GM21786 (cell line): ENCODE measurements at regions not wholly inside any gene's neighbourhood (a gene's known extent, or its start where the extent isn't known, plus 50 kb on each side); places are given as distances from the start of the nearest gene placed in this dataset.

Experiments used
- ATAC-seq: cut with Tn5 transposase; IDR thresholded peaks from one replicate; pipeline ENCODE4 v1.9.1; 2021; ENCODE audit not compliant: unreplicated experiment

GRCh38 chr11:131295986-131296385 lies 74.4 kb upstream of the NTM start:
- ATAC-seq, result no peak

GRCh38 chr11:131297441-131297840 lies 73.0 kb upstream of the NTM start:
- no peak for ATAC-seq

DNA sequence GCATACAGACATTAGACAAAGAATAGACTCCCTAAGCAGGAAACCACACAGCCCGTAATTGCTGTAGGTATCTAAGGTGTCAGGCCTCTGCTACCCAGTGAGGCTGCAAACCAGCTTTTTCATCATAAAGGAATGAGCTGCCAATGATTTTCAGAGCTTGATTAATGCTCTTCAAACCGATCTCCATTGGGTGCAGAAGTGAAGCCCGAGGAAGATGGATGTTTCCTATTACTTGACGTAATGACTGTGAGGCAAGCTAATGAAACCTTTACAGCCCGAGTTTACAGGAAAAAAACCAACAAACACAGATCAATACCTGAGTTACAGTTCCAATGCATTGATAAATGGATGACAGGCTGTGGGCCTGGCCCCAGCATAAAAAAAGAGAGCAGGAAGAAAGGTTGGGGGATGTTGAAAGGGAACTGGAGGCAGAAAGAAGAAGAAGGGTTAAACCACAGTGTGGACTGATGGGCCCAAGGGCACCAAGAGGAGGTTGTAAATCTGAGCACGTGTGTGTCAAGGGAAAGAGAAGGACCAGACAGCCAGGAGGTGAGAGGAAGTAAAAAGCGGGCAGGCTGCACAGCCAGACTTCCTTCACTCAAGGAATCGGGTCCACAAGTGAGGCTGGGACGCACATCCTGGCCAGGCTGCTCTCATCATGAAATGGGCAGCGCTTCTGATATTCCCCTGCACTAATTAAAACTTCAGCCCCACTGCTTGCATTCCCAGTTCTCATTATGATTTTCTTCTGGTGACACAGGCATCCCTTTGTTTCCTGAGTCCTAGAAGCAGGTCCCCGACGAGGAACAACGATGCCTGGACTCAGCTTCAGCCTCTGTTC lies 70.6 kb upstream of the NTM start:
- ATAC-seq, result no peak

DNA sequence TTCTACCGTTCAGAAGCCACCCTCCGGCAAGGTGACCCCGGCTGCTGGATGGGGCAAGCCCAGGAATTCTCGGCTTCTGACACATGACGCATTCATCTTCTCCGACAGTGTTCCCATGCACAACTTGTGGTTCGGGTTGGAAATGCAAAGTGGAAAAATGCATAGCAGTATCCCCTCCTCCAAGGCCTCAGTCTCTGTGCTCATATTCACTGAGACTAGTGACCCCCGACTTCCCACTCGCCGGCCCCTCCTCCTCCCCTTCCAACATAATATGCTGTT lies 70.0 kb upstream of the NTM start:
- ATAC-seq, result no peak

- no peak for ATAC-seq
Observed at GRCh38 chr11:131301306-131301705, 69.1 kb upstream of the NTM start.

- ATAC-seq, result no peak
Observed at GRCh38 chr11:131302836-131303235, 67.6 kb upstream of the NTM start.

- no peak for ATAC-seq
Observed at GRCh38 chr11:131303611-131304119, 66.8 kb upstream of the NTM start.

GRCh38 chr11:131305005-131305404 lies 65.4 kb upstream of the NTM start:
- no peak for ATAC-seq

GRCh38 chr11:131307506-131307905 lies 62.9 kb upstream of the NTM start:
- ATAC-seq, result no peak

DNA sequence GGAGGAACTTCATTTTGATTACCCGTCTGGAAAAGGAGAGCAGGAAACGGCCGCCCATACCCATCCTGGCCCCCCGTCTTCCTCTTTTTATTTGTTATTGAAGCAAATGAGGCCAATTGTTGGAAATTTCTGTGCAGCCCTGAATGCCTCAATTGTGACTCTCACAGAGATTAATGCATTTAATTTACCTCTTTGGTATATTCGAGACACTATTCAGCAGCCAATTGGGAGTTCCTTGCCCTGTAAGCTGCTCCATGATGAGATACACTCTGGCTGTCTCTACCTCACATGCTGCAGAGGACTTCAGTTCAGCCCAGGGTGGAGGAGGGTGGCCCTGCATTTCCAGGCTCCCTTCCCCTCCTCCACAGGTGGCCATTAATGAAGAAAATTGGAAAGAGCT lies 60.6 kb upstream of the NTM start:
- no peak for ATAC-seq

DNA sequence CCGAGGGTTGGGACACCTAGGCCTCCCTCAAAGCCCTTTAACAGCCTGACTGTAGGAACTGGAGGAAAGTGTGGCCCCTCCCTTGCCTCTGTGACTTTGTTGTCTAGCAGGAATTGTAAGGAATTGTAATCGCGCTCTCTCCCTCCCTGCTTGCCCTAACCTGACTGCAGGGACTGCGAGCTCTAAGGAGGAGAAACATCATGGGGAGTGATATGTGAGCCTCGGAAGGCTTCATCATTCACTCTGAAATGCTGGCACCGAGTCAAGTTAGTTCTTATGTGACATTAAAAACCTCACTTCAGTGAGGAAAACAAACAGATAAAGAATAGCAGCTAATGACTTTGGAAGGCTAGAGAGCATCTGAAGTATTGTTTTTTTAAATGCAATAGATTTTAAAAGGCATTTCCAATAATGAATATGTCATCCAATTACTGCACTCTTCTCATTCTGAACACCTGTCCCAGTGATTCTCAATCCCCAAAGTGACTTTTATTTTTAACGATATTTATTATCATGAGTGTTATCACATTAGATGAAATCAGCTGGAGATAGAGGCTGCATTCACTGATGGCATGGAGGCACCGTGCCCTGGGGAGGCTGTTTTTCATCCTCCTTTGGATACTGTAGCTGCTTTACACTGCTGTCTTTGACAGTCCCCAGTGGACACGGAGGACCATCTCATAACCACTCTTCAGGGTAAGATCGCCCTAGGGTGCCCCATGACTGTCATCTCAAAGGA lies 58.5 kb upstream of the NTM start:
- no peak for ATAC-seq
